Gastrocnemius medialis (tissue), 4 donors: ENCODE measurements at regions not wholly inside any gene's neighbourhood (a gene's known extent, or its start where the extent isn't known, plus 50 kb on each side); places are given as distances from the start of the nearest gene placed in this dataset.

Source experiments
- POLR2A ChIP-seq, 2 donors: fragments of 450-650 bp; IDR thresholded peaks; one replicate each; pipeline ENCODE4 v1.6.1; 2017; ENCODE audit warnings: antibody characterized with exemption in 2 of 2, mild to moderate bottlenecking in 2 of 2, moderate library complexity in 2 of 2
- TF ChIP-seq, protein P1 (sequence below), 5 experiments: fragments of 450-650 bp in 3 of 5; fragments of 200-600 bp in 2 of 5; sonication (generic) in 2 of 5; IDR thresholded peaks in 4 of 5; conservative IDR thresholded peaks in 1 of 5; 1 replicate in 4 of 5; 2 replicates in 1 of 5; pipeline ENCODE4 v1.5.1; 2016 to 2019; ENCODE audit warnings: antibody characterized with exemption in 5 of 5, mild to moderate bottlenecking in 3 of 5, moderate library complexity in 3 of 5

DNA sequence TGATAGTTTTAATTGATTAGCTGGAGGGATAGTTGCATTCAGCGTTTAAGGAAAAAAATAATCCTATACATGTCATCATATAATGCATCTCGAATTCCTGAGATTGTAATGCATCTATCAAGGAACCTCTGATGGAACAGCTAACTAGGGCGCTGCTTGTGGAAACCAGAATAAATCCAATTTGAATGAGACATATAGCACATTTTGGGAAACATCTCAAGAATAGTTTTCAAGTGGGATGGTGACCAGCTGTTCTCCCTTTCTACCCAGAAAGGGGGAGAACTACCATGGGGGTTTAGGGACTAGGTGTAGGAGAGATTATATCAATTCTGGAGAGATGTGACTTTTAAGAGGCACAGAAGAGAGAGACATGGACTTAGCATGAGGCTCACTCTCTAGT is 319.3 kb upstream of the BRINP1 start:
- TF ChIP-seq, protein P1, sequence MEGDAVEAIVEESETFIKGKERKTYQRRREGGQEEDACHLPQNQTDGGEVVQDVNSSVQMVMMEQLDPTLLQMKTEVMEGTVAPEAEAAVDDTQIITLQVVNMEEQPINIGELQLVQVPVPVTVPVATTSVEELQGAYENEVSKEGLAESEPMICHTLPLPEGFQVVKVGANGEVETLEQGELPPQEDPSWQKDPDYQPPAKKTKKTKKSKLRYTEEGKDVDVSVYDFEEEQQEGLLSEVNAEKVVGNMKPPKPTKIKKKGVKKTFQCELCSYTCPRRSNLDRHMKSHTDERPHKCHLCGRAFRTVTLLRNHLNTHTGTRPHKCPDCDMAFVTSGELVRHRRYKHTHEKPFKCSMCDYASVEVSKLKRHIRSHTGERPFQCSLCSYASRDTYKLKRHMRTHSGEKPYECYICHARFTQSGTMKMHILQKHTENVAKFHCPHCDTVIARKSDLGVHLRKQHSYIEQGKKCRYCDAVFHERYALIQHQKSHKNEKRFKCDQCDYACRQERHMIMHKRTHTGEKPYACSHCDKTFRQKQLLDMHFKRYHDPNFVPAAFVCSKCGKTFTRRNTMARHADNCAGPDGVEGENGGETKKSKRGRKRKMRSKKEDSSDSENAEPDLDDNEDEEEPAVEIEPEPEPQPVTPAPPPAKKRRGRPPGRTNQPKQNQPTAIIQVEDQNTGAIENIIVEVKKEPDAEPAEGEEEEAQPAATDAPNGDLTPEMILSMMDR (IDR thresholded peaks at IDR 0.05 in 4 of 5, conservative IDR thresholded peaks at IDR 0.05 in 1 of 5): no peak
- no peak for TF ChIP-seq POLR2A (IDR thresholded peaks at IDR 0.05)
